HG03558 (cell line): ENCODE measurements at regions not wholly inside any gene's neighbourhood (a gene's known extent, or its start where the extent isn't known, plus 50 kb on each side); places are given as distances from the start of the nearest gene placed in this dataset.
"Not testable (repeated sequence)": the region's sequence is repeated elsewhere in the genome, so short reads cannot be mapped to it uniquely, and the experiment has no call there.

Source experiments
- ATAC-seq: cut with Tn5 transposase; IDR thresholded peaks from one replicate; pipeline ENCODE4 v1.9.1; 2021; ENCODE audit warnings: moderate number of reproducible peaks; ENCODE audit not compliant: unreplicated experiment; ENCODE audit errors: extremely low read depth

DNA sequence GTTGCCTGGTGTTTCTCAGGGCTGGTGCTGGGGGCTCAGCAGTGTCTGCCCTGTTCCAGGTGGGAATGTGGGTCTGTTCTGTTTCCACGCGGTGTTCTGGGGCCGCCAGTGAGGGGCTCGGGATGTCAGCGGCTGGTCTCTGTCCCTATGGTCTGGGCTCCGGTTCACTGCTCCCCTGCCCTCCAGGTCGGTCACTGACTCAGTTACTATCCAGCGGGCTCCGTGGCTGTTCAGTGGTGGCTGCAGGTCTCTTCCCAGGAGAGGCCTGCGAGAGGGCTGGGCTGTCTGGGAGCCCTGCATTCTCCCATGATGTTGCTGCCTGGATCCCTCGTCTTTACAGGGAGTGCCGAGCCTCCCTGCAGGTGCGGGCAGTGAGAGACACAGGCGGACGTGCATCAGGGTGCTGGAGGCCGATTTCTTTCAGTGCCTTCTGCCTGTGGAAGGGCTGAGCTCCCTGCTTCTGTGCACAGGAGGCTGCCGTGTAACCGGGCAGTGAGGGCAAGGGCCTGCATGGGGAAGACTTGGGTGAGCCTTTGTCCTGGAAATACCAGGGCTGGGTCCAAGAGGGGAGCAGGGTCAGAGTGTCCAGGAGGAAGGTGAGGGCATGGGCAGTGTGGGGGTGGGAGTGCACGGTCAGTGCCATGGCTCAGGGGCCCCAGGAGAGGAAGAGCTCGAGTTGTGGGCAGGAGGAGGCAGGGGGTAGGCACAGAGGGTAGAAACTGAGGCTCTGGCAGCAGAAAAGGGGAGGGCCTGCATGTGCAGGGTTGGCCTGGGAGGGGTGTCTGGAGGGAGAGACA lies 391.0 kb downstream of the TMEM121 start:
- not testable (repeated sequence) for ATAC-seq

DNA sequence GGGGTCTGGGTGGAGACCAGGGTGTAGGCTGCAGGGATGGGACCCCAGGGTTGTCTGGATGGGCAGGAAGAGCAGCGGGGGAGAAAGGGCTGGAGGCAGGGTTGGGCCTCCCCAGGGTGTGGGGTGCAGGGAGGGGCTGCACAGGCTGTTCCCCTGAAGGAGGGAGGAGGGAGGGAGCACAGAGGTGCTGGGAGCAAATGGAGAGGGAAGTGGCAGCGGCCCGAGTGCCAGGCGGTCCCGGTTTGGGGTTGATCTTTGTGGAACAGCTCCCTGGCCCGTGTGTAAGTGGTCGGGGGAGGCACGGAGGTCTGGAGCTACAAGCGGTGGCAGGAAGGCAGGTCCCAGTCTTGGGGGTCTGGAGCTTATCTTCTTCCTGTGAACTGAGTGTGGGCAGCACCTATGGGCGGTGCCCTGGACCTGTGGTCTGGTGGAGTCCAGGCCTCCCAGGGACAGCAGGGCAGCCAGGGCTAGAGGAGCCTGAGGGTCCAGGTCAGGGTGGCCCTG lies 391.6 kb downstream of the TMEM121 start:
- no peak for ATAC-seq

DNA sequence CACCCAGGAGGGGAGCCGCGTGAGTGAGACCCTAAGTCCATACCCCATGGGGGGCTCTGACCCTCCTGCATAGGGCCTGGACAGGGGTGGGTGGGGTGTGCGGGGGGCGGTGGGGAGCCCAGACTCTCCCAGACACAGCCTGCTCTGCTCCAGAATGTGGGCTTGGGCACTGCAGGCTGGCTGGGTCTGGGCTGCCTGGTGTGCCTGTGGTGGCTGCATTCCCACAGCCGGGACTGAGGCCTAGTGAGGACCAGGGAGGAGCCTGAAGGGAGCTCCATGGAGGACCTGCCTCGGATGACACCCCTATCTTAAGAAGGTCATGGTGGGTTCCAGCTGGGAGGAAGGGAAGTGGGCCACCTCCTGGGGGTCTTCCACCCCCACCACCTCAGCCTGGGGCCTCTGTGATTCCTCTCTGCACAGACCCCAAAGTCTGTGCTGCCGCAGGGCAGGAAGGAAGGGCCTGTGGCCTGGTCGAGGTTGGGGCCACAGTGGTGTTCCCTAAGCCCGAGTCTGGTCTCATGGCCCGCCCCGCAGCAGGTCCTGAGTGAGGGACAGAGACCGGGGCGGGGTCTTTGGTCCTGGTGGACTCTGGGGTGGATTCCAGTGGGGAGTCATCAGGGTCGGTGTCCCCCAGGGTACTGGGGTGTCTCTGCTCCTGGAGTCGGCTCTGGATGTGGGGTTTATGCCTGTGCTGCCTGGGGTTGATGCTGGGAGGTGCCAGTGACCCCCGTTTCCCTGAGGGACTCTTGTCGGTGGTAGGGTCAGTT lies 392.3 kb downstream of the TMEM121 start:
- no peak for ATAC-seq

DNA sequence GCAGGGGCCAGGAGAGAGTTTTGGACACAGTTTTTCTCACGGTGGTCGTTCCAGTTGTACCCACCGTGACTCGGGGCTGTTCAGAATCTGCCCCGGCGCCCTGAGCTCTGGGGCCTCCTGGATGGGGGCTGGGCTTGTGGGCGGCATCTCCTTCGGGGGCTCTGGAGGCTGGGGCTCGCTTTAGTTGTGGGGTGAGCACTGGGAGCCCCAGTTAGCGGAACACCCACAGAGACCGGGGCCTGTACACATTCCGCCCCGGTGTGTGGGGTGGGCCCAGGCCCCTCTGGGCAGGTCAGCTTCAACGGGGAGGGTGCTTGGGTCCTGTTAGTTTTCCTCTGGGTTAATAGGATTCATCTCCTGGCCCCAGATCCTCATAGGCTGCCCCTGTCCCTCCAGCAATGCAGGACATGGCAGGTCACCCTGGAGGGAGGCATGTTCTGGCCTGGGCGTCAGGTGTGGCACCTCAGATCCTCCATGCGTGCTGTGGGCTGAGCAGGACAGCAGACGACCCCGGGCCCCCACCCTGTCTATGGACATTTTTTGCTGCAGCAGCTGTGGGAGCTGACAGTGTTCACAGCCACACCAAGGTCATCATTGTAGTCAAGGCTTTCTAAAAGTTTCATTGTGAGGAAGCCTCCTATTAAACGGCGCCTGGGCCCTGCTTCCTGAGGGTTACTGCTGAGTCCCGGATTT lies 393.2 kb downstream of the TMEM121 start:
- ATAC-seq = no peak

DNA sequence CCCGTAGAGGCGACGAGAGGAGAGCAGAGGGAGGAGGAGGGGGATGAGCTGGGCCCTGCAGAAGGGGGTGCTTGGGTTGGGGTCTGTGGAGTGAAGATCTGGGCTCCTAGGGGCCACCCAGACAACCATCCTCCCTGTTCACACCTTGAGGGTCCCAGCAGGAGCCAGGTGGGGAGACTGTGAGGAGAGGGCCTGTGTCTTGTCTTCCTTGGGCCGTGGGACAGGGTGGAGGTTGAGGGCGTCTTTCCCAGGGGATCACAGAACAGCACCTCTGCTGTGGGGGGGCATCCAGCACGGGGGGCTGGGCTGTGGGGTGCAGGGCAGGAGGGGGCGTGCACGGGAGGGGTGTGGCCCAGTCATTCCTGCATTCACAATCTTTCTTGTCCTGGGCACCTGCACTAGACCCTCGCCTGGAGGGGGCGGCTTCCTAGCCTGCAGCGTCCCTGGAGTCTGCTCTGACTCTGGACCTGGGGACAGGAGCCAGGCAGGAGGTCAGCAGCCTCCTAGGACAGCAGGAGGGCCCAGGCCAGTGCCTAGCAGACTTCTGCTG lies 393.8 kb downstream of the TMEM121 start:
- ATAC-seq = not testable (repeated sequence)

DNA sequence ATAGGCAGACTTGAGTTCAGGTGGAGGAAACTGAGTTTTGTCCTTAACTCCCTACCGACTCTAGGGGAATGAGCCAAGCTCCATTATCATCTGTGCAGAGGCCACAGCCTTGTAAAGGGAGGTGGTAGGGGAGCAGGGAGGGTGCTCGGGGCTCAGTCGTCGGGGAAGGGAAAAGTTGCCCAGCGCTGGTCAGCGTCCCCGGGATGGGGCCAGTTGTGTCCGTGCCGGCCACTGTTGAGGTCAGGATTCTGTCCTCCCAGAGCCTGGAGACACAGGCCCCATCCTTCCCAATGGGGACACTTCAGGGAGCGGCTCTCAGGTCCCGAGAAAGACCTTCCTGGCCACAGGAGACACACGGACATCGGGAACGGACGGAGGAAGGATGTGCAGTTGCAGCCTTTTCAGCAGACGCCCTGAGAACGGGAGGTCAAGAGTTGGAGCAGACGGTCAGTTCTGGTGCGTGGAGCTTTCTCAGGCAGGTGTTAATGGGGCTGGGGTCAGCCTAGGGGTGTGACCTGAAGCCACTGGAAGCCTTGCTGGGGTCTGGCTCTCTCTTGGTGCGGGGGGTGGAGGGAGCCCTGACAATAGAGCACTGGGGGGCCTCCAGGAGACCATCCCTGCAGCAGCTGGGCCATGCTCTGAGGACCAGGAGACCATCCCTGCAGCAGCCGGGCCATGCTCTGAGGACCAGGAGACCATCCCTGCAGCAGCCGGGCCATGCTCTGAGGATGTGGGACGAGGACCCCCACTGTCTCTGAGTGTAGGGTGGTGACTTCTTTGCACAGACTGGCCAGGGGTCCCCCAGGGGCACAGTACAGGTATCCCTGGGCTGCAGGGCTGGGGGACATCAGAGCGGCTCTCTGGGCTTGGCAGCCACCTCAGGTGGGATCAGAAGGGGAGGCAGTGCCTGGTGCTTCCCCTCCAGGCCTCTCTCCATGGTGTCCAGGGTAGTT lies 394.7 kb downstream of the TMEM121 start:
- not testable (repeated sequence) for ATAC-seq

DNA sequence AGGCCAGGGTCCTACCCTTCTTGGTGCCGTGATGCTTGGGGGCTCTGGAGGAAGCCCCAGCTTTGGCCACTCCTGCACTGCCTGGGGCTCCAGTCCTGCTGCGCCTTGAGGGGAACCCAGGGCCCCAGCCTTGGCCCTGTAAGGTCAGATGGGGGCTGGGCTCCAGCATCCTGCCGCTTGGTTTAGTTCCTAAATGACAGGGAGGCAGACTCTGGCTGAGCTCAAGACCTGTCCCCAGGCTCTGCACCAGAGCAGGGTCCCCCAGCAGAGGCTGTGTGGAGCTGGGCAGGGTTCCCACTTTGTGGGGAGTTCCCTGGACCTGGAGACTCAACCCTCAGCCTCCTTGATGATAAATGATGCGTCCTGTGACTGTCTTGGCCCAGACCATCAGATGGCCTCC lies 395.4 kb downstream of the TMEM121 start:
- ATAC-seq = not testable (repeated sequence)

DNA sequence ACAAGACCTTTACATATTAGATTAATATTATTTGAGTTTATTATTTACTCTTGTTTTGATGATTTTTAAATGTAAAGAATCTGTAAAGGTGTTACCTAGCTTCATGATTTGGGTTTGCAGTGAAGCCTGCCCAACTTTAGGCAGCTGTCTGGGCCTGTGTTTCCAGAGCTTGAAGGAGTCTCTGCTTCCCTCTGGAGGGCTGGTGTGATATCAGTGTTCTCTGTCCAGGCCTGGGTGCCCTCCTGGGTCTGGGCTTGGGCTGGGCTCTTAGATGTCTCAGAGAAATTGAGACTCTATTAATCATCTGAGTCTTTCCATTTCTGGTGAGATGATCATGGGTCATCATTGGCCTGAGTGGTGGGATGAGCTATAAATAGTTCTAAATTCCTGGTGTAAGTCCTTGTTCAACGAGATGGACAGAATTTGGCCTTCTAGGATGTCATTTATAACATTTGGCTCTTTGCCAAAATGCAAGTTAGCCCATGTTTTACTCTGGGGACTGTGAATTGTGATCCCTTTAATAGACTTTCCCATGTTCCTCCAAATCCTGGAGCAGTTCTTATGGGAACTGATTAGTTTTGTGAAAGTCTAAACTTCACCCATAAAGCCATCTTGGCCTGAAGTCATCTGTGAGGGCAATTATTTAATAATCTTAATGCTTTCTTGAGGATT lies 397.3 kb downstream of the TMEM121 start:
- not testable (repeated sequence) for ATAC-seq

DNA sequence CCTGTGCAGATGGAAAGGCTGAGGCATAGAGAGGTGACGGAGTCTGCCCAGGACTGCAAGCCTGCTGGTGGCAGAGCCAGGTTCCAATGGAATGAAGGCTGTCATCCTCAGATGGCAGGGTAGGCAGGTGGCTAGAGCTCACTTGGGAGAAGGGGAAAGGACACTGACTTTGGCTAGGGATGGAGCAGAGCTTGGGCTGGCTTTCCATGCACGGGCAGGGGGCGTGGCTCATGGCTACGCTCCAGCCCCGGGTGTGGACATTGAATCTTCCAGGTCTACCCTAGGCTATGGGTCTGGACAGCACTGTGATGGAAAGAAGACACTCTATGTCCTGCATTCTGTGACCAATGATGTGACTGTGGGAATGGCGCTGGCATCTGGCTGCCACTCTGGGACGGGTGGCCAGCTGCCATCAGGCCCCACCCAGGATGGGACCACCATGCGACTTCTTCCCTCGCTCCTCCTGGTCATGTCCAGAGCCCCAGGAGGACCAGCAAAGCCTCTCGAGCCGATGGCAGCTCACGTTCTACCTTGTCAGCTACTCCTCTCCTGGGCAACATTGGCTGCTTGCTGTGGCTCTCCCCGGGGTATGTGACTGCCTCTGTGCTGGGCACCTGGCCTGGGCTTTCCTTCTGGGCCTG lies 398.7 kb downstream of the TMEM121 start:
- ATAC-seq = no peak

DNA sequence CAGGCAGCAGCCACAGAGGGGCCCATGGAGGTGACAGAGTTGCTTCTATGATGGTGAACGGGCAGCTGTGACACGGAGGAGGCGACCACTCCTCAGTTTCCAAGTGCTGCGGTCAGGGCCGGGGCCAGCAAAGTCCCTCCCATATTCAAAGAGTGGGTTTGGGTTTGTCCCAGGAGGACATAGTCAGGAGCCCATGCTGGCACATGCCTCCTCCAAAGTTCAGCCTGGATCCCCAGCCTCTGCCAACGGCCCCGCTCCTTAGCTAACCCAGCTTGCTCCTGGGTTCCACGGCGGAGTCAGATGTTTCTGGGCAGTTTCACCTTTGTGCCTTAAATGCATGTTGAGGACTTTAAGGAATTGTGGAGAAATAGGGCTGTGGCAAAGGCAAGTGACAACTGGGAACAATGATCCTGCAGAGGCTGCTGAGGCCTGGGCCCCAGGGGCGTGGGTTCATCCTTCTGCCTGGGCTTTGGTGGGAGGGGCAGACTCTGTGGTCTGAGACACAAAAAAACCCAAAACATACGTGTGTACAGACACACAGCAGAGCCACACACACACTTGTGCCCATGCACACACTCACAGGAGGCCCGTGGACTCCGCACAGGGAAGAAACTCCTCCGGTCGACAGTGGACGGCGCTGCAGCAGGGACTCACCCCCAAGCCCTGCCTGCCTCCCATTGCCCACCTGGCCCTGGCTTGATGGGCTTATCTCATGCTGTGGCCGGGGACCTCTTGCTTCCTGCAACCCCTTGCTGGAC lies 399.4 kb downstream of the TMEM121 start:
- no peak for ATAC-seq

DNA sequence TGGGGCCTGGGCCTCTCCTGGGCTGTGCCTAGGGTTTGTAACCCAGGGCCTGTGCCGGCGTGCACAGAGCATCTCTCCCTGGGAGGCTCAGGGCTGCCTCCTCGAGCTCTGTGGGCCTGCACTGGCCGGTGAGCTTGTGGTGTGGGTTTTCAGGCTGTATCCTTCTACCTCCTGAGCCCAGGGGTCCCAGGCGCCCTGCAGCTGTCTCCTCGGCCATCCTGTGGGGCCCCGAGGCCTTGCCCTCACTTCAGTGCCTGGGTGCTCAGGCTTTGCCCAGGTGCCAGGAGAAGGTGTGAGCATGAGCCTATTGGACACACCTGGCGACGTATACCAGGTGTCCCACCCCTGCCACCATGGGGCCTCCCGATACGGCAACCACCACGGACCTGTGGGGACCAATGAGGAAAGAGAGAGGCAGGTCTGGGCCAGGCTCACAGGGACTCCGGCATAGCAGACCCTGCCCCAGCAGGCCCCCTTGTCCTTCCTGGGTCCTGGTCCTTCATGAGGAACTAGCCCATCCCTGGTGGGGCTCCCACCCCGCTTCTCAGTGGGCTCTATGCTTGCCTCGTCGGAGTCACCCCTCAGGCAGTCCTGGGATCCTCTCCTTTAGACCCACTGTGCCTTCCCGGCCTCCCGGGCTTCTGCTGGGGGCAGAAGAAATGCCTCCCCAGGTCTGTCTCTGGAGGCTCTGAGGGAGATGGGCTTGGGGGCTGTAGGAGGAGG lies 400.2 kb downstream of the TMEM121 start:
- no peak for ATAC-seq

DNA sequence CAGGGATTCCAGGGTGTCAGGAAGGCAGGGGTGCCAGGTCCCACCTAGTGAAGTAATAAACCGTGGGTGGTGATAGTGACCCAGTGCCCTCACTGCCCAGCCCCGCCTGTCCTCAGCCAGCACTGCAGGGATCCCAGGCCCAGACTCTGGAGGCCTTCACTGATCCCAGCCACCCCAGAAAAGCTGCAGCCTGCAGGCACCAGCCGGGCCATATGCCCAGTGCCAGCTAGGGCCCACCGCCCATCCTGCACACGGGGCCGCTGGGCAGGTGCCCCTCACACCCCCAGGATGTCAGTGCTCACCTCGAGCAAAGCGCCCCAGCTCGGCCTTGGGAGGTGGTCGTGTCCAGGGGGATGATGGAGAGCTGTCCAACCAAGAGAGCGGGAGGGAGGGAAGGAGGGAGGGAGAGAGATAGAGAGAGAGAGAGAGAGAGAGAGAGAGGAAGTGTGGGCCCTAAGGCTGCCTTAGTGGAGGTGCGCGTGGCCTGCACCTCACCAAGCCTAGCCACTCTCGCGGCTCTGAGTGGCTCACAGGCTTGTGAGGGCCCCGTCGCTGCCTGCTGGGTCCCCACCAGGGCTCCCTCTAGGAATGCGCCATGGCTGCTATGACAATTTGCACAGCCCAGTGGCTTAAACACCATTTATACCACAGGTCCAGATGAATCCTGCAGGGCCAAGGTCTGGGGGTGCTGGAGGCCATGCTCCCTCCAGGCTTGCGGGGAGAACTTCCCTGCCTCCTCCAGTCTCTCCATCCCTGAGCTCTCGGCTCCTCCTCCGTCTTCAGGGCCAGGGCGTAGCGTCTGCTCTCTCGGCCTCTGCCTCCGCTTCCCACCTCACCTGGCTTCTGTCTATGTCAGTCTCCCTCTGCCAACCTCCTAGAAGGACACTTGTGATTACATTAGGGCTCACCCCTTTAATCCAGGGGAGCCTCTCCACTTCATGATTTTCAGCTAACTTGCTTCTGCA lies 401.0 kb downstream of the TMEM121 start:
- ATAC-seq = no peak

DNA sequence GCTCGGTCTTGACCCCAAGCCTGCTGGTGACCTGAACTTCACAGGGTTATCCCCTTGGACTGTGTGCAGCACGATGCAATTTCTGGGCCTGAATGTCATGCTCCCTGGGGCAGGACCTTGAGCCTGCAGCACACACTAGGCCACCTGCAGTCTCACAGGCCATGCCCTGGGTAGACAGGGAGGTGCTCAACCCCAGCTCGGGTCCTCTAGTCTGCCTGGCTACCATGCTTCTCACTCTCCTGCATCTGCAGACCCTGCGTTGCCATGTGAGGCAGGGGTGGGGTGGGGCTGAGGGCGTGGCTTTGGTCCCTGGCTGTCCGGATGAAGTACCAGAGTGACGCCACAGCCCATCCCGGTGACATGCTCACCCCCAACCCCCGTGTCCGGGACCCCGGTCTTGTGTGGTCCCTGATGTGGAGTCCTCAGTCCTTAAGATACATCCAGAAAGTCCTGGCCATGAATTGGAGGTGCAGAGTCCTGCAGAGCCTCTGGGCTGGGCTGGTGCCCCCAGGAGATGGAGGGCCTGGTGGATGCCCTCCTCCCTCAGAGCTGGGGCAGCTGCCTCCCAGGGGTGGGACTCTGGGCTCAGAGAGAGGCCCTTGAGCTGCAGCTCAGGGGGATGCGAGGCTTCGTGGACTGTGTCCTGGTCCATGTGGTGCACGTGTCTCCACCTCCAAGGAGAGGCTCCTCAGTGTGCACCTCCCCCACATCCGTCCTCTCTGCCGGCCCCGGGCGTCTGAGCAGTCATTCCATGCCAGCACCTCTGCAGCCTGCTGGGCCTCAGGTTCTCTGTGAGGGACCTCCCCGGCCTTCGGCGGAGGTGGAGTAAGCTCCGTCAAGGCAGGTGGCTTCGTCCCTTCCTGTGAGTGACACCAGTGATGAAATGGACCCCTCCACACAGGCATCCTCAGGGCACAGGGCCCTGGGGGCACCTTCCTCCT lies 402.1 kb downstream of the TMEM121 start:
- not testable (repeated sequence) for ATAC-seq

DNA sequence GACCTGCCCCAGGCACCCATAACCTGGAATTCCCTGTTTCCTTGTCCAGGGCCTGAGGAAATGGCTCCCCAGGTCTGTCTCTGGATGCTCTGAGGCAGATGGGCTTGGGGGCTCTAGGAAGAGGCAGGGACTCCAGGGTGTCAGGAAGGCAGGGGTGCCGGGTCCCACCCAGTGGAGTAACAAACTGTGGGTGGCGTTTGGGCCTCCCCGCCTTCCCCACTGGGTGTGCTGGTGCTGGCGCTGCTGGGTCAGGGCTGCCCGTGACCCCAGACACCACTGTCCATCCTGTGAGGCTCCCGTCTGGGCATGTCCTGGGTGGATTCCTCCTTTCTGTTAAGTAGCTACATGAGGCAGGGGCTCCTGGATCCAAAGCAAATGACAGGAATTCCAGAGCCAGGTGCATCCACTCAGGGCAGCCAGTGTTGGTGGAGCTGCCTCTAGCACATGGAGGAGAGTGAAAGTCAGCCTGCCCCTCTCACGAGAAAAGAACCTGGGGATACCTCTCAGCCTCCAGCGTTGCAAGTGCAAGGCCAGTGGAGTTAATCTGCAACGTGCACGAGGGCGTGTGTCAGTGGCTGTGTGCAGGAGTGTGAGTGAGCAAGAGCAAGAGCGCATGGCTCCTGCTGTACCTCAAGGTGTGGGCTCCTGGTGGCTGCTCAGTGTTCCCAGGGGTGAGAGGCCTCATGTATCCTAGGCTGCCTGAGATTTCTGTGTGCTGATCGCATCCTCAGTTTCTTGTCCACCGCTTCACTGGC lies 403.1 kb downstream of the TMEM121 start:
- no peak for ATAC-seq
